22Rv1 (cell line): ENCODE measurements at regions not wholly inside any gene's neighbourhood (a gene's known extent, or its start where the extent isn't known, plus 50 kb on each side); places are given as distances from the start of the nearest gene placed in this dataset.
"Not testable (repeated sequence)": the region's sequence is repeated elsewhere in the genome, so short reads cannot be mapped to it uniquely, and the experiment has no call there.

ENCODE experiments used
- H3K27ac ChIP-seq: fragments of 450-650 bp; 2 replicates; pipeline ENCODE4 v1.5.1; 2017
- ZFX ChIP-seq: fragments of 450-650 bp; IDR thresholded peaks from 2 replicates; pipeline ENCODE4 v1.6.1; 2017; ENCODE audit warnings: antibody characterized with exemption, borderline replicate concordance
- TF ChIP-seq, protein P1 (sequence below): fragments of 450-650 bp; IDR thresholded peaks from 2 replicates; pipeline ENCODE4 v1.5.1; 2017; ENCODE audit warnings: mild to moderate bottlenecking

DNA sequence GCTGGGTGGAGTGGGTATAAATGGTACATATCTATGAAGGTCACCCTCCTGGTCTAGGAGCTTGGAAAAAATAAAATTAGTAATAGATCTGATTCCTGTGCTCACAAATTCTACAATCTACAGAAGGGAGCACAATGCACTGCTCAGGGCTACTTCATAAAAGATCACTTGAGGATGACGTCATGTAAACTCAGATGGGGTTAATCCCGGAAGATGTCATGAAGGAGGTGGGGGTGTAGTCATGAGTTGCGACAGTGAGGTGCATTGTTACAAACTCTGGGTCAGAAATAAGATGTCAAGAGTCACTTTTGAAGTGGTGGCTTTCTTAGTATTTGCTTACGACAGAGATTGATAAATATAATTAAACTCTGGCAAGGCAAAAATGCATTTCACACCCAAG is 68.2 kb downstream of the LHX9 start:
- TF ChIP-seq, protein P1, sequence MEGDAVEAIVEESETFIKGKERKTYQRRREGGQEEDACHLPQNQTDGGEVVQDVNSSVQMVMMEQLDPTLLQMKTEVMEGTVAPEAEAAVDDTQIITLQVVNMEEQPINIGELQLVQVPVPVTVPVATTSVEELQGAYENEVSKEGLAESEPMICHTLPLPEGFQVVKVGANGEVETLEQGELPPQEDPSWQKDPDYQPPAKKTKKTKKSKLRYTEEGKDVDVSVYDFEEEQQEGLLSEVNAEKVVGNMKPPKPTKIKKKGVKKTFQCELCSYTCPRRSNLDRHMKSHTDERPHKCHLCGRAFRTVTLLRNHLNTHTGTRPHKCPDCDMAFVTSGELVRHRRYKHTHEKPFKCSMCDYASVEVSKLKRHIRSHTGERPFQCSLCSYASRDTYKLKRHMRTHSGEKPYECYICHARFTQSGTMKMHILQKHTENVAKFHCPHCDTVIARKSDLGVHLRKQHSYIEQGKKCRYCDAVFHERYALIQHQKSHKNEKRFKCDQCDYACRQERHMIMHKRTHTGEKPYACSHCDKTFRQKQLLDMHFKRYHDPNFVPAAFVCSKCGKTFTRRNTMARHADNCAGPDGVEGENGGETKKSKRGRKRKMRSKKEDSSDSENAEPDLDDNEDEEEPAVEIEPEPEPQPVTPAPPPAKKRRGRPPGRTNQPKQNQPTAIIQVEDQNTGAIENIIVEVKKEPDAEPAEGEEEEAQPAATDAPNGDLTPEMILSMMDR = no peak
- no peak for TF ChIP-seq ZFX
- no peak overlapping the region for H3K27ac ChIP-seq

DNA sequence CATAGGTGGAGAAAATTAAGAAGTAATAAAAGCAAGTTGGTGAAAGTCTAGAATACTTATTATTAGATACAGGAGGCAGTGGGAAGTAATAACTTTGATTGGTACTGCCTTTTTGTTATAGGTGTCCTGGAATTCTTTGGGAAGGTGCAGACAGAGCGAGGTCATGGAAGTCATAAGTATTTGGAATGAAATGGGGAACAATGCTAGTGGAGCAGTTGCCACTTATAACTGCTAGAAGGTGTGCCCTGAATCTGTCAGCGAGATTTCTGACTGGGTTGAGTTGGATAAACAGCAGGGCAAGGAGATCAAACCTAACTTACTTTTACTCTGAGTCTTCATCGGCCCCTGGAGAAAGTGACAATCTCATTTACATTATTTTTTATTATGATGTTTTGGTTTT is 69.6 kb downstream of the LHX9 start:
- TF ChIP-seq, protein P1 = no peak

DNA sequence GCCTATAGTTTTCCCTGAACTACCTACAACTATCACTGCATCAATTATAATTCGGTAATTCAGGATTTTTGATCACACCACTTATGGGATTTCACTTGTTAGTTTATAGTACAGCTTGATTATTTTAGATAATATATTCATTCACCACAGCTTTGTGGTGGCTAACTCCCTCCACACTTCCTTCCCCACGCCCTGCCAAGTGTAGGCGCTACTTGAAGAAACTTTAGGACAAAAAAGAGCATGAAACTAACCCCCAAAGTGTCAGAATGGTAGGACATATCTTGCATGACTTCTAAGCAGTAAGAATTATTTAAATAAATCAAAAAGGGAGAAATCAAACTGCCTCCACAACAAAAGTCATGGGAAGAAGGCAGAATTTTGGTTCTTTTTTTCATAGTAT is 70.1 kb downstream of the LHX9 start:
- no peak for TF ChIP-seq ZFX
- TF ChIP-seq, protein P1 = no peak
- H3K27ac ChIP-seq = no peak overlapping the region

More for the DNA sequence above, 69.6 kb downstream of the LHX9 start:
- no peak overlapping the region for H3K27ac ChIP-seq

DNA sequence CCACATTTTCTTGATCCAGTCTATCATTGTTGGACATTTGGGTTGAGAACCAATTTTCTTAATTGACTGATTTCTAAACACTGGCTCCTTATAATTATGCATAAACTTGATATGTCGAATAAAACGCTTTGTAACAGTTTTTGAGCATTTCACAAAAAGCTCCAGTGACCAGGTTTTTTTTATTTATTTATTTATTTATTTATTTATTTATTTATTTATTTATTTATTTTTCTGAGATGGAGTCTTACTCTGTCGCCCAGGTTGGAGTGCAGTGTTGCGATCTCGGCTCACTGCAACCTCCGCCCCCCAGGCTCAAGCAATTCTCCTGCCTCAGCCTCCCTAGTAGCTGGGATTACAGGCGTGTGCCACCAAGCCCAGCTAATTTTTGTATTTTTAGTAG is 71.4 kb downstream of the LHX9 start:
- H3K27ac ChIP-seq = not testable (repeated sequence)

DNA sequence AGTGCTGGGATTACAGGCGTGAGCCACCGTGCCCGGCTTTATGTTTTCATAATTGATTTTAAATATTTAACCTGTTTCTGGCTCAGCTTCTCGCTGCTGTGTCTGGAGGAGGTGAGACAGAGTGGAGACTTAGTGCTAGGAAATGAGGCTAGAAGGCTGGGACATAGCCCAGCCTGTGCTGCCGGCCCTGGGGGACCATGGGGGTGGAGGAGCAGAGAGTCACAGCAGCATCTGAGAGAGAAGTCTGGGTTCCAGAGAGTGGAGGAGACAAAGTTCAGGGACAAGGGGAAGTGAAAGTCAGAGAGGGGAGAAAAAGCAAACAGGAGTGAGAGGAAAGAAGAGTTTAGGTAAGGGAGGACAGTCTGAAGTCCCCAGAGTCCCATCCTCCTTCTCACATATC is 71.9 kb downstream of the LHX9 start:
- no peak for TF ChIP-seq ZFX
- TF ChIP-seq, protein P1 = no peak
- no peak overlapping the region for H3K27ac ChIP-seq

DNA sequence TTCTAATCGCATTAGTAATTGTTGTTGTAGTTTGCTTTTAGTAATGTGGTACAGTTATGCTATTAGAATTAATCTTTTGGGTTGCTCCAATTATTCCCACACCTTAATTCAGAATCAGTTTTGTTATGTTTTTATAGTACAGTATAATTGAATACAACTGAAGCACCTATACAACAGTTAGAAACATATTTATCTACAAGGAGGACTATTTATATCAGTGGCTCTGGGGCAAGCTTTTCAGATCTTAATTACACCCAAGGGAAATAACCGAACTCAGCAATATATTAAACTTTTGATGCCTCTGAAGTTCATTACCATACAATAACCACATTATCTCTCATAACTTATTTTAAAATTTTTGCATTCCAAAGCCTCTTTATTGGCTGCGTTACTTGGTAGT is 74.4 kb downstream of the LHX9 start:
- TF ChIP-seq, protein P1 = no peak
- TF ChIP-seq ZFX = no peak
- H3K27ac ChIP-seq = no peak overlapping the region

DNA sequence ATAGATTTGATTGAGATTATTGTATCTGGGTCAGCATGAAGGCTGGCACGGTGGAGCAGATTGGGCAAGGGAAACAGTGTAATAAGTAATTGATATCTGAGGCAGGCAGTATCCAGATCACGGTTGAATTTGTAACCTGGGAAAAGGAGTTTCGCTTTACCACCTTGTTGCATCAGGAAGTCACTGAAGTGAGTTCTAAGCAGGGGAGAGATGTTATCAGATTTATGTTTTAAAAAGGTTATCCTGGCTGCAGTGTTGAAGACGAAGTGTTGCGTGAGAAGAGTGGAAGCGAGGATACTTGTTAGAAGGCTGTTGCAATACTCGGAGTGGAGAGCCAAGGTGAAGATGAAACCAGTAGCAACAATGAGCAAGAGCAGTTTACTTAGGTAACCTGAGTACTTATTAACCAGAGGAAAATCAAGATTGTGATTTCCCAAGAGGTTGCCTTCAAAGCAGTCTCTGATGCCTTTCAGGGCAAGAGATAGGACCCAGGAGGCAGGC is 77.8 kb downstream of the LHX9 start:
- TF ChIP-seq, protein P1 = no peak
- no peak for TF ChIP-seq ZFX

DNA sequence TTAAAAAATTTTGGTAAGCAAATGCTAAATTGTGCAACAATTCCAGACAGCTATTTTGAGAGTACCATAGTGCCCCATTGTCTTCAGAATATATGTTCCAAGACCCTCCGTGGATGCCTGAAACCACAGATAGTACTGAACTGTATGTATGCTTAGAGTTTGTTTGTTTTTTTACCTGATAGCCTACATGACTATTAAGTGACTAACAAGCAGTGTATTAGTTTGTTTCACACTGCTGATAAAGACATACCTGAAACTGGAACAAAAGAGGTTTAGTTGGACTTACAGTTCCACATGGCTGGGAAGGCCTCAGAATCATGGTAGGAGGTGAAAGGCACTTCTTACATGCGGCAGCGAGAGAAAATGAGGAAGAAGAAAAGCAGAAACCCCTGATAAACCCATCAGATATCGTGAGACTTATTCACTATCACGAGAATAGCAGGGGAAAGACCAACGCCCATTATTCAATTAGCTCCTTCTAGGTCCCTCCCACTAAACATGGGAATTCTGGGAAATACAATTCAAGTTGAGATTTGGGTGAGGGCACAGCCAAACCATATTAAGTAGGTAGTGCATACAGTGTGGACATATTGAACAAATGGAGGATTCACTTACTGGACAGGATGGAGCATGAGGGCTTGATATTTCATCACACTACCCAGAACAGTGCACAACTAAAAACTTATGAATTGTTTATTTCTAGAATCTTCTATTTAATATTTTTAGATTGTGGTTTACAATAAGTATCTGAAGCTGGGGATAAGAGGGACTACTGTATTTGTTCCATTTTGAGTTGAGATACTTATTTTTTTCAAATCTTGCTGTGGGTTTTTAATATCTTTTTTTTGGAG is 78.5 kb downstream of the LHX9 start:
- TF ChIP-seq, protein P1 = no peak
- TF ChIP-seq ZFX = no peak
- H3K27ac ChIP-seq = no peak overlapping the region

More for the DNA sequence above, 77.8 kb downstream of the LHX9 start:
- no peak overlapping the region for H3K27ac ChIP-seq

DNA sequence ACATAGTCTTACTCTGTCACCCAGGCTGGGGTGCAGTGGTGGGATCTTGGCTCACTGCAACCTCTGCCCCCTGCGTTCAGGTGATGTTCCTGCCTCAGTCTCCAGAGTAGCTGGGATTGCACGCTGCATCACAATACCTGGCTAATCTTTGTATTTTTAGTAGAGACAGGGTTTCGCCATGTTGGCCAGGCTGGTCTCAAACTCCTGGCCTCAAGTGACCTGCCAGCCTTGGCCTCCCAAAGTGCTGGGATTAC is 79.0 kb downstream of the LHX9 start:
- H3K27ac ChIP-seq = not testable (repeated sequence)
